ENCODE measurements at regions not wholly inside any gene's neighbourhood (a gene's known extent, or its start where the extent isn't known, plus 50 kb on each side); places are given as distances from the start of the nearest gene placed in this dataset.

DNA sequence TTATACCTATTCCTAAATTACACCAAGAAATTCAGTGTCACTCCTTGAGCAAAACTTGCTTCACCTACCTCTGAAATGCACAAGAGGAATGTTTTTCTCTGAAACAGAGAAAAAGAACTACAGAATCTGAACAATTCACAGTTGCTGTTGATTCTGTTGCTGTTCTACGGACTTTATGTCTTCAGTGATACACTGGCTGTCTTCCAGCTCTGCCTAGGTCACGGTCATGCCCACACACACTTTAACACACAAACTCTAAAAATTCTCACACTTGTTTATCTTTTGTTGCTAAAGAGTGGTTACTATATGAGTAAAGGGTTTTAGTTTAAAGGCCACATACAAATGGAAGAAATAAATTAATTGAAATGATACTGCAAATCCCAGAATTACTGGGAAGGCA, 124.4 kb upstream of the SPRY2 start:
- no peak overlapping the region for H3K9ac ChIP-seq (ENCODE audit: low read length)
- H3K36me3 ChIP-seq (ENCODE audit: low read depth, low read length), result no peaks in the 10 kb centered on the region
- H3K4me1 ChIP-seq (ENCODE audit: insufficient read depth, low read length), result peaks cover 14% of the 10 kb centered on the region
- no peak overlapping the region for H2AFZ ChIP-seq (ENCODE audit: low read length)
- DNase-seq, result no peak
- no peak overlapping the region for H3K4me3 ChIP-seq (ENCODE audit: low read length)
- H3K79me2 ChIP-seq (ENCODE audit: low read length), result no peaks in the 10 kb centered on the region
- no TSS peak for BruUV-seq (replicated peaks)
- ATAC-seq, result no peak
- H3K27ac ChIP-seq (ENCODE audit: low read length), result no peak overlapping the region
- TF ChIP-seq CTCF (conservative IDR thresholded peaks at IDR 0.05; ENCODE audit: low read depth, low read length) (no peak), EZH2 (IDR thresholded peaks at IDR 0.05; ENCODE audit: low read length, unreplicated experiment) (no peak), EZH2phosphoT487 (IDR thresholded peaks at IDR 0.05; ENCODE audit: borderline replicate concordance, low read length) (no peak)
- ChIA-PET CTCF (no interaction called here), POLR2A (ENCODE audit: unreplicated experiment) (no interaction called here)
- H3K9me3 ChIP-seq (ENCODE audit: low read length), result no peaks in the 10 kb centered on the region
- no peaks in the 10 kb centered on the region for H3K27me3 ChIP-seq (ENCODE audit: low read length)
- H3K9me2 ChIP-seq (replicated peaks; ENCODE audit: low read length), result no peaks in the 10 kb centered on the region
- H3F3A ChIP-seq (ENCODE audit: low read length, unreplicated experiment), result no peaks in the 10 kb centered on the region
- intact Hi-C loops (cut with micrococcal nuclease), result no loop called here
- no peak overlapping the region for H3K4me2 ChIP-seq (ENCODE audit: low read length)
- no peaks in the 10 kb centered on the region for H4K20me1 ChIP-seq (ENCODE audit: low read length)

GRCh38 chr13:80463673-80464352, 122.9 kb upstream of the SPRY2 start:
- H3K4me3 ChIP-seq (ENCODE audit: low read length), result no peak overlapping the region
- H3K9ac ChIP-seq (ENCODE audit: low read length), result no peak overlapping the region
- no peaks in the 10 kb centered on the region for H3K36me3 ChIP-seq (ENCODE audit: low read depth, low read length)
- ATAC-seq (no peak), DNase-seq (peak; percentile 22)
- no peak overlapping the region for H2AFZ ChIP-seq (ENCODE audit: low read length)
- TF ChIP-seq CTCF (conservative IDR thresholded peaks at IDR 0.05; ENCODE audit: low read depth, low read length), result no peak
- TF ChIP-seq EZH2 (IDR thresholded peaks at IDR 0.05; ENCODE audit: low read length, unreplicated experiment), result no peak
- no peak for TF ChIP-seq EZH2phosphoT487 (IDR thresholded peaks at IDR 0.05; ENCODE audit: borderline replicate concordance, low read length)
- intact Hi-C loops (cut with micrococcal nuclease), result no loop called here
- no peaks in the 10 kb centered on the region for H4K20me1 ChIP-seq (ENCODE audit: low read length)
- H3K4me2 ChIP-seq (ENCODE audit: low read length), result no peak overlapping the region
- no peaks in the 10 kb centered on the region for H3K27me3 ChIP-seq (ENCODE audit: low read length)
- ChIA-PET CTCF (no interaction called here), POLR2A (ENCODE audit: unreplicated experiment) (no interaction called here)
- 0 out of 2 replicates have a peak, but pooled peaks cover under 1% of the 10 kb centered on the region for H3K4me1 ChIP-seq (ENCODE audit: insufficient read depth, low read length)
- H3K9me3 ChIP-seq (ENCODE audit: low read length), result no peaks in the 10 kb centered on the region
- no peaks in the 10 kb centered on the region for H3F3A ChIP-seq (ENCODE audit: low read length, unreplicated experiment)
- no peaks in the 10 kb centered on the region for H3K79me2 ChIP-seq (ENCODE audit: low read length)
- BruUV-seq (replicated peaks), result no TSS peak
- H3K27ac ChIP-seq (ENCODE audit: low read length), result no peak overlapping the region
- no peaks in the 10 kb centered on the region for H3K9me2 ChIP-seq (replicated peaks; ENCODE audit: low read length)

GRCh38 chr13:80462567-80462966, 121.6 kb upstream of the SPRY2 start:
- no TSS peak for BruUV-seq (replicated peaks)
- Histone ChIP-seq H3K4me3 (ENCODE audit: low read length) (no peak overlapping the region), H3K36me3 (ENCODE audit: low read depth, low read length) (no peaks in the 10 kb centered on the region), H3K4me1 (ENCODE audit: insufficient read depth, low read length) (no peaks in the 10 kb centered on the region), H3K9ac (ENCODE audit: low read length) (no peak overlapping the region), H3K9me3 (ENCODE audit: low read length) (no peaks in the 10 kb centered on the region), H2AFZ (ENCODE audit: low read length) (no peak overlapping the region), H3K9me2 (replicated peaks; ENCODE audit: low read length) (no peaks in the 10 kb centered on the region), H3K4me2 (ENCODE audit: low read length) (no peak overlapping the region), H3K79me2 (ENCODE audit: low read length) (no peaks in the 10 kb centered on the region), H3K27me3 (ENCODE audit: low read length) (no peaks in the 10 kb centered on the region), H3K27ac (ENCODE audit: low read length) (no peak overlapping the region), H3F3A (ENCODE audit: low read length, unreplicated experiment) (no peaks in the 10 kb centered on the region), H4K20me1 (ENCODE audit: low read length) (no peaks in the 10 kb centered on the region)
- intact Hi-C loops (cut with micrococcal nuclease), result no loop called here
- DNase-seq, result no peak
- ChIA-PET CTCF (no interaction called here), POLR2A (ENCODE audit: unreplicated experiment) (no interaction called here)
- ATAC-seq, result no peak
- TF ChIP-seq CTCF (conservative IDR thresholded peaks at IDR 0.05; ENCODE audit: low read depth, low read length), result no peak
- no peak for TF ChIP-seq EZH2phosphoT487 (IDR thresholded peaks at IDR 0.05; ENCODE audit: borderline replicate concordance, low read length)
- TF ChIP-seq EZH2 (IDR thresholded peaks at IDR 0.05; ENCODE audit: low read length, unreplicated experiment), result no peak
